OCI-LY1 (cell line): ENCODE measurements at regions not wholly inside any gene's neighbourhood (a gene's known extent, or its start where the extent isn't known, plus 50 kb on each side); places are given as distances from the start of the nearest gene placed in this dataset.

Experiments used
- CTCF ChIP-seq: fragments of 200-600 bp; sonication (generic), shearing (Covaris generic); IDR thresholded peaks from 2 replicates; pipeline ENCODE4 v1.5.1; 2017; ENCODE audit warnings: mild to moderate bottlenecking, antibody characterized with exemption, low read length, moderate library complexity, mixed read lengths
- EZH2 ChIP-seq: fragments of 200-600 bp; sonication (generic), shearing (Covaris generic); IDR thresholded peaks from 2 replicates; pipeline ENCODE4 v1.8.0; 2017; ENCODE audit warnings: borderline replicate concordance, mixed run types, mild to moderate bottlenecking, antibody characterized with exemption, low read length, moderate library complexity, mixed read lengths

DNA sequence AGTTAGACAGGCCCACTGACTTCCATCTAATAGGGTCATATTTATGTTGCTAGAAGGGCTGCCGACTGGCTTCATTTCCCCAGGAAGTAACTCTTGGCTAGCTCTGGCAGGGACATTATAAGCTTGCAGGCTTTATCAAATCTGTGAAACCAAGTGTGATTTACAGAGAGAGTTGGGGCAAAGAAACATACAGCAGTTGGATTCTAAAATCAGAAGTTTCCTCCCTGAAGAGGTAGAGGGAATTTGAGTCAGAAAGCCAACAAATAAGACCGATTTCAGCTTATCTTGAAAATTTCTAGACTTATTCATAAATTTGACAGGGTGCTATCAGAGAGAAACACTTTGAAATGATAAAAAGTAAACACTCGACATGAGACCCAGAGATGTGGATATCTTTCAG lies 407.8 kb downstream of the OLFM4 start:
- no peak for TF ChIP-seq CTCF
- TF ChIP-seq EZH2, result no peak
